Liver (tissue), 8 donors: ENCODE measurements at regions not wholly inside any gene's neighbourhood (a gene's known extent, or its start where the extent isn't known, plus 50 kb on each side); places are given as distances from the start of the nearest gene placed in this dataset.

Source experiments
- DNase-seq: peaks from one replicate; pipeline ENCODE4 v3.0.0-alpha.2; 2017; ENCODE audit warnings: low spot score
- H3K27ac ChIP-seq, 2 donors: one replicate each; pipeline ENCODE4 v1.7.0; 2013; ENCODE audit warnings: inconsistent platforms in 2 of 2, low read length in 2 of 2, control low read depth in 1 of 2, low read depth in 1 of 2, mild to moderate bottlenecking in 1 of 2
- H3K27me3 ChIP-seq, 4 donors: one replicate each; pipeline versions ENCODE4 v1.6.1 to v1.7.0; 2013; ENCODE audit warnings: low read length in 3 of 4, inconsistent platforms in 1 of 4, mild to moderate bottlenecking in 1 of 4, moderate library complexity in 1 of 4; ENCODE audit not compliant: control insufficient read depth in 4 of 4, insufficient read depth in 4 of 4
- H3K36me3 ChIP-seq, 4 donors: one replicate each; pipeline versions ENCODE4 v1.6.1 to v1.7.0; 2013; ENCODE audit warnings: low read length in 3 of 4, mild to moderate bottlenecking in 3 of 4, low read depth in 1 of 4, moderate library complexity in 1 of 4; ENCODE audit not compliant: control insufficient read depth in 4 of 4, insufficient read depth in 3 of 4
- H3K4me1 ChIP-seq, 4 donors: one replicate each; pipeline versions ENCODE4 v1.6.1 to v1.7.0; 2013; ENCODE audit warnings: low read length in 3 of 4, mild to moderate bottlenecking in 3 of 4, moderate library complexity in 1 of 4; ENCODE audit not compliant: control insufficient read depth in 4 of 4, insufficient read depth in 4 of 4
- H3K4me3 ChIP-seq, 3 donors: one replicate each; pipeline versions ENCODE4 v1.6.1 to v1.7.0; 2013; ENCODE audit warnings: low read length in 3 of 3, control low read depth in 1 of 3, low read depth in 1 of 3, mild to moderate bottlenecking in 1 of 3
- H3K9ac ChIP-seq, 2 donors: one replicate each; pipeline ENCODE4 v1.7.0; 2013; ENCODE audit warnings: low read length in 2 of 2, mild to moderate bottlenecking in 2 of 2, moderate library complexity in 2 of 2, control low read depth in 1 of 2, low read depth in 1 of 2
- H3K9me3 ChIP-seq, 4 donors: one replicate each; pipeline versions ENCODE4 v1.6.1 to v1.7.0; 2013; ENCODE audit warnings: low read length in 3 of 4; ENCODE audit not compliant: control insufficient read depth in 4 of 4
- CTCF ChIP-seq: fragments of 150-350 bp; IDR thresholded peaks from 2 replicates; pipeline ENCODE4 v1.5.1; 2017; ENCODE audit warnings: improper control_type of control experiment, low read depth, low read length; ENCODE audit not compliant: missing input control
- EGR1 ChIP-seq, 2 donors: IDR thresholded peaks; 2 replicates each; pipeline ENCODE4 v1.6.1; 2016 to 2018; ENCODE audit warnings: antibody characterized with exemption in 2 of 2, low read depth in 2 of 2
- FOXA1 ChIP-seq: IDR thresholded peaks from 2 replicates; pipeline ENCODE4 v1.6.1; 2016; ENCODE audit warnings: antibody characterized with exemption
- FOXA2 ChIP-seq: IDR thresholded peaks from 2 replicates; pipeline ENCODE4 v1.6.1; 2016; ENCODE audit warnings: antibody characterized with exemption
- GABPA ChIP-seq, 2 donors: IDR thresholded peaks in 1 of 2; conservative IDR thresholded peaks in 1 of 2; 2 replicates each; pipeline ENCODE4 v1.6.1; 2016; ENCODE audit warnings: antibody characterized with exemption in 2 of 2, mild to moderate bottlenecking in 1 of 2, moderate library complexity in 1 of 2
- HNF4G ChIP-seq: IDR thresholded peaks from 2 replicates; pipeline ENCODE4 v1.6.1; 2016; ENCODE audit warnings: antibody characterized with exemption
- JUND ChIP-seq, 2 donors: IDR thresholded peaks; 2 replicates each; pipeline ENCODE4 v1.6.1; 2016; ENCODE audit warnings: antibody characterized with exemption in 2 of 2
- NR2F2 ChIP-seq: IDR thresholded peaks from 2 replicates; pipeline ENCODE4 v1.6.1; 2016; ENCODE audit warnings: antibody characterized with exemption
- RAD21 ChIP-seq, 2 donors: IDR thresholded peaks; 2 replicates each; pipeline ENCODE4 v1.6.1; 2016; ENCODE audit warnings: antibody characterized with exemption in 2 of 2, mild to moderate bottlenecking in 2 of 2
- RXRA ChIP-seq, 2 donors: IDR thresholded peaks; 2 replicates each; pipeline ENCODE4 v1.6.1; 2017 to 2018; ENCODE audit warnings: antibody characterized with exemption in 2 of 2, mild to moderate bottlenecking in 1 of 2
- SP1 ChIP-seq: IDR thresholded peaks from 2 replicates; pipeline ENCODE4 v1.6.1; 2018; ENCODE audit warnings: antibody characterized with exemption, mild to moderate bottlenecking
- TAF1 ChIP-seq: conservative IDR thresholded peaks from 2 replicates; pipeline ENCODE4 v1.6.1; 2016; ENCODE audit warnings: antibody characterized with exemption, mild to moderate bottlenecking
- YY1 ChIP-seq: IDR thresholded peaks from 2 replicates; pipeline ENCODE4 v1.6.1; 2016; ENCODE audit warnings: antibody characterized with exemption, mild to moderate bottlenecking
- WGBS: extraction: QIAGEN DNeasy Blood & Tissue Kit; methylation state at CpG from one replicate; pipeline ENCODE4 v1.1.7; 2013; 5-methylcytosine and 5-hydroxymethylcytosine counted together
- TF ChIP-seq, protein P1 (sequence below): IDR thresholded peaks from 2 replicates; pipeline ENCODE4 v1.6.1; 2016; ENCODE audit warnings: antibody characterized with exemption, mild to moderate bottlenecking
- TF ChIP-seq, protein P2 (sequence below): IDR thresholded peaks from 2 replicates; pipeline ENCODE4 v1.6.1; 2016; ENCODE audit warnings: antibody characterized with exemption
- TF ChIP-seq, protein P3 (sequence below): IDR thresholded peaks from 2 replicates; pipeline ENCODE4 v1.6.1; 2016; ENCODE audit warnings: antibody characterized with exemption
- donor health status: healthy.
- donor health status: healthy.
- donor health status: healthy.
- donor health status: healthy.
- donor health status: healthy.

DNA sequence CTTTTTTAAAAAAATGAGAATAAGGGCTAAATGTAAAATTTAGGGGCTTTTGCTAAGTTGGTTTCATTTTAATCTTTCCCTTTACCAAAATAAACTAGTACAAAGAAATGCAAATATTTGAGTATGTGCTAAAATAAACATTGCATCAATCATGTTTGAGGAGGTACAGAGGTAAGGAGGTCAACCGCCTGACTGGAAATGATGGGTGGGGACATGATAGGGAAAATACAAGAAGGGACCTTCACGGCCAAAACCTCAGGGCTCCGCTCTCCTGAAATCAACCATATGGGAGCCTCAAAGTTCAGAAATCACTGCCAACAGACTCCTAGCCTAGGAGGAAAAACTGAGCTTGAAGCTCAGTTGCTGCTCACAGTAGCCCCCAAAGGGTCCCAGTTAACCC is 207.6 kb downstream of the AHR start (continued):
- TF ChIP-seq GABPA (IDR thresholded peaks at IDR 0.05 in 1 of 2, conservative IDR thresholded peaks at IDR 0.05 in 1 of 2) (no peak), EGR1 (IDR thresholded peaks at IDR 0.05; ENCODE audit: low read depth in 2 of 2) (peak in 1 of 2 donors; percentile 48), CTCF (no peak)

DNA sequence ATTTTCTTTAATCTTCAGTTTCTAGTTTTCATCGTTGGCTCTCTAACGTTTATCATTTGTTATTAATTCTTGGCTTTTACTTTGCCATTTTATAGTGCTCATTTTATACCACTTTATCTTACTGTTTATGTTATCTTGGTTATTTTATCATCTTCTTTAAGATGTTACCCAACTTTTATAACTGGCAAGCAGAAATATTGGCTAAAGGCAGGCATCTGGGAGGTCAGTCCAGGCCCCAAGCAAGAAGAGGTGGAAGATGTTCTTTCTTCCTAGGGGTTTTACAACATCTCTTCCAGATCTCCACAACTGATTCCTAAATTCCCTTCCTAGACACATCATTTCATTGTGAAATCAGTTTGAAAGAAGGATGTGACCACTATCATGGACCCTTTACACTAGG is 208.1 kb downstream of the AHR start:
- no peak overlapping the region for H3K4me3 ChIP-seq
- peaks cover 4 to 38% (median 16%) of the 10 kb centered on the region in 4 donors for H3K4me1 ChIP-seq
- WGBS = 59% methylated on average over 2 of the region's 2 CpGs
- H3K9ac ChIP-seq = no peak overlapping the region
- H3K9me3 ChIP-seq = no peaks in the 10 kb centered on the region
- no peaks in the 10 kb centered on the region for H3K27me3 ChIP-seq
- peak overlapping the region; percentile 64 to 74 for H3K27ac ChIP-seq
- H3K36me3 ChIP-seq = no peaks in the 10 kb centered on the region
- no peak for DNase-seq
- TF ChIP-seq JUND (IDR thresholded peaks at IDR 0.05) (no peak), FOXA1 (no peak), SP1 (no peak), RAD21 (IDR thresholded peaks at IDR 0.05) (no peak), CTCF (no peak), HNF4G (no peak), EGR1 (IDR thresholded peaks at IDR 0.05; ENCODE audit: low read depth in 2 of 2) (no peak), GABPA (IDR thresholded peaks at IDR 0.05 in 1 of 2, conservative IDR thresholded peaks at IDR 0.05 in 1 of 2) (no peak)
- TF ChIP-seq, protein P1, sequence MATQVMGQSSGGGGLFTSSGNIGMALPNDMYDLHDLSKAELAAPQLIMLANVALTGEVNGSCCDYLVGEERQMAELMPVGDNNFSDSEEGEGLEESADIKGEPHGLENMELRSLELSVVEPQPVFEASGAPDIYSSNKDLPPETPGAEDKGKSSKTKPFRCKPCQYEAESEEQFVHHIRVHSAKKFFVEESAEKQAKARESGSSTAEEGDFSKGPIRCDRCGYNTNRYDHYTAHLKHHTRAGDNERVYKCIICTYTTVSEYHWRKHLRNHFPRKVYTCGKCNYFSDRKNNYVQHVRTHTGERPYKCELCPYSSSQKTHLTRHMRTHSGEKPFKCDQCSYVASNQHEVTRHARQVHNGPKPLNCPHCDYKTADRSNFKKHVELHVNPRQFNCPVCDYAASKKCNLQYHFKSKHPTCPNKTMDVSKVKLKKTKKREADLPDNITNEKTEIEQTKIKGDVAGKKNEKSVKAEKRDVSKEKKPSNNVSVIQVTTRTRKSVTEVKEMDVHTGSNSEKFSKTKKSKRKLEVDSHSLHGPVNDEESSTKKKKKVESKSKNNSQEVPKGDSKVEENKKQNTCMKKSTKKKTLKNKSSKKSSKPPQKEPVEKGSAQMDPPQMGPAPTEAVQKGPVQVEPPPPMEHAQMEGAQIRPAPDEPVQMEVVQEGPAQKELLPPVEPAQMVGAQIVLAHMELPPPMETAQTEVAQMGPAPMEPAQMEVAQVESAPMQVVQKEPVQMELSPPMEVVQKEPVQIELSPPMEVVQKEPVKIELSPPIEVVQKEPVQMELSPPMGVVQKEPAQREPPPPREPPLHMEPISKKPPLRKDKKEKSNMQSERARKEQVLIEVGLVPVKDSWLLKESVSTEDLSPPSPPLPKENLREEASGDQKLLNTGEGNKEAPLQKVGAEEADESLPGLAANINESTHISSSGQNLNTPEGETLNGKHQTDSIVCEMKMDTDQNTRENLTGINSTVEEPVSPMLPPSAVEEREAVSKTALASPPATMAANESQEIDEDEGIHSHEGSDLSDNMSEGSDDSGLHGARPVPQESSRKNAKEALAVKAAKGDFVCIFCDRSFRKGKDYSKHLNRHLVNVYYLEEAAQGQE = no peak
- TF ChIP-seq, protein P2, sequence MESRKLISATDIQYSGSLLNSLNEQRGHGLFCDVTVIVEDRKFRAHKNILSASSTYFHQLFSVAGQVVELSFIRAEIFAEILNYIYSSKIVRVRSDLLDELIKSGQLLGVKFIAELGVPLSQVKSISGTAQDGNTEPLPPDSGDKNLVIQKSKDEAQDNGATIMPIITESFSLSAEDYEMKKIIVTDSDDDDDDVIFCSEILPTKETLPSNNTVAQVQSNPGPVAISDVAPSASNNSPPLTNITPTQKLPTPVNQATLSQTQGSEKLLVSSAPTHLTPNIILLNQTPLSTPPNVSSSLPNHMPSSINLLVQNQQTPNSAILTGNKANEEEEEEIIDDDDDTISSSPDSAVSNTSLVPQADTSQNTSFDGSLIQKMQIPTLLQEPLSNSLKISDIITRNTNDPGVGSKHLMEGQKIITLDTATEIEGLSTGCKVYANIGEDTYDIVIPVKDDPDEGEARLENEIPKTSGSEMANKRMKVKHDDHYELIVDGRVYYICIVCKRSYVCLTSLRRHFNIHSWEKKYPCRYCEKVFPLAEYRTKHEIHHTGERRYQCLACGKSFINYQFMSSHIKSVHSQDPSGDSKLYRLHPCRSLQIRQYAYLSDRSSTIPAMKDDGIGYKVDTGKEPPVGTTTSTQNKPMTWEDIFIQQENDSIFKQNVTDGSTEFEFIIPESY = no peak

GRCh38 chr7:17507717-17508116 is 209.3 kb downstream of the AHR start:
- no peaks in the 10 kb centered on the region for H3K27me3 ChIP-seq
- peak overlapping the region in 1 of 2 donors; percentile 64 for H3K27ac ChIP-seq
- no peak for DNase-seq
- H3K4me1 ChIP-seq = peaks cover 4 to 42% (median 17%) of the 10 kb centered on the region in 4 donors
- WGBS = 64% methylated on average over 4 of the region's 4 CpGs
- no peaks in the 10 kb centered on the region for H3K9me3 ChIP-seq
- H3K36me3 ChIP-seq = no peaks in the 10 kb centered on the region
- no peak overlapping the region for H3K9ac ChIP-seq
- H3K4me3 ChIP-seq = no peak overlapping the region
- TF ChIP-seq YY1 (peak; percentile 77), RXRA (IDR thresholded peaks at IDR 0.05) (peak; percentile 93 to 94), FOXA1 (peak; percentile 68), NR2F2 (peak; percentile 81), CTCF (no peak), FOXA2 (peak; percentile 70), JUND (IDR thresholded peaks at IDR 0.05) (peak; percentile 52 to 76), TAF1 (no peak)
- TF ChIP-seq, protein P2 = peak; percentile 67
- TF ChIP-seq, protein P3, sequence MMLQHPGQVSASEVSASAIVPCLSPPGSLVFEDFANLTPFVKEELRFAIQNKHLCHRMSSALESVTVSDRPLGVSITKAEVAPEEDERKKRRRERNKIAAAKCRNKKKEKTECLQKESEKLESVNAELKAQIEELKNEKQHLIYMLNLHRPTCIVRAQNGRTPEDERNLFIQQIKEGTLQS = peak; percentile 37
